Urinary bladder (tissue), 3 donors: ENCODE measurements at regions not wholly inside any gene's neighbourhood (a gene's known extent, or its start where the extent isn't known, plus 50 kb on each side); places are given as distances from the start of the nearest gene placed in this dataset.
"Not testable (repeated sequence)": the region's sequence is repeated elsewhere in the genome, so short reads cannot be mapped to it uniquely, and the experiment has no call there.

Experiments
- DNase-seq: peaks from one replicate; pipeline ENCODE4 v3.0.0-alpha.2; 2015; ENCODE audit errors: extremely low spot score
- H3K27ac ChIP-seq: one replicate; pipeline ENCODE4 v1.5.1; 2013; ENCODE audit warnings: low read depth, mild to moderate bottlenecking, moderate library complexity
- H3K36me3 ChIP-seq: one replicate; pipeline ENCODE4 v1.6.1; 2013; ENCODE audit warnings: mild to moderate bottlenecking, moderate library complexity; ENCODE audit not compliant: insufficient read depth
- H3K4me1 ChIP-seq: one replicate; pipeline ENCODE4 v1.6.1; 2013; ENCODE audit warnings: mild to moderate bottlenecking, moderate library complexity; ENCODE audit not compliant: insufficient read depth
- H3K4me3 ChIP-seq: one replicate; pipeline ENCODE4 v1.5.1; 2013; ENCODE audit warnings: low read depth, low read length
- WGBS: extraction: QIAGEN DNeasy Blood & Tissue Kit; methylation state at CpG from one replicate; pipeline ENCODE4 v1.1.7; 2013; 5-methylcytosine and 5-hydroxymethylcytosine counted together
- donor health status: healthy with polysubstance abuse.
- donor health status: healthy.

DNA sequence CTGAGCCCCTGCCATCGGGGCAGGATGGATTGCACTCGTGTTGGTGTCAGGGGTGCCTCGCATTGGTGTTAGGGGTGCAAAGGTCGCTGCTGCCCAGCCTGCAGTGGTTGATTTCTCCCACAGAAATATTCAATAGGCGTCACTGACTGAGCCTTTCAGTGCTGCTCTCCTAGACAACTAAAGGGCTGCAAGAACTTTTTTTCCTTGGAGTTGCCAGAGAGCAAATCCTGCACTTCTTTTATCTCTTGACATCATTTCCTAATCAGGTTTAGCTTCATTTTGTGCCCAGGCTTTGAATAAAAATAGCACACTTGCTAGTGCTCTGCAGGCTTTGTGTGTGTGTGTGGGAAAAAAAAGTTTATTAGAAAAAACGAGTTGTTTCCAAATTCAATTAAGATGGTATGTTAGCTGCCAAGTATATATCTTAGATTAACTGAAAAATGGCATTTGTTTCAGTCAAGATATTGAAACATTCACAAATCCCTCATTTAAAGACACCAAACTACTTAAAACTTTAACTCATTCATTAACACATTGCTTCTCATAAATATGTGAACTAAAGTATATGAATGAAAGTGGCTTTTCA, 125.6 kb downstream of the SOCS6 start:
- WGBS = 39% methylated on average over 6 of the region's 6 CpGs
- no peak overlapping the region for H3K27ac ChIP-seq
- no peak for DNase-seq
- H3K4me3 ChIP-seq = no peak overlapping the region
- no peaks in the 10 kb centered on the region for H3K36me3 ChIP-seq
- H3K4me1 ChIP-seq = no peaks in the 10 kb centered on the region

DNA sequence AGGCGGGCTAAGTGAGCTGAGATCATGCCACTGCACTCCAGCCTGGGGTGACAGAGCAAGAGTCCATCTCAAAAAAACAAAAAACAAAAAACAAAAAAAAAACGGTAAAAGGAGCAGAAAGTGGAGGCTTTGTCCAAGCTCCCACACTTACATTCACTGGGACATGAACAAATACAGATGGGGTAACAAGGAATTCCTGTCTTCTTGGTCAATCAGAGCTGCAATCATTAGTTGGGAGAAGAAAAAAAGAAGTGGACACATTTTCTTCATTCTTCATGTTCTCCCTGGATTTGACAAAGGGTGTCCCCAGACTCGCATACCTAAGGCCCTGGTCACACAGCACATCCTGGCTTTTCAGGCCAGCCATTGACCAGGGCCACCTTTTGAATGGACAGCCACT, 124.6 kb downstream of the SOCS6 start:
- H3K4me1 ChIP-seq = no peaks in the 10 kb centered on the region
- 95% methylated on average over 3 of the region's 3 CpGs for WGBS
- no peak overlapping the region for H3K27ac ChIP-seq
- no peak for DNase-seq
- H3K36me3 ChIP-seq = no peaks in the 10 kb centered on the region
- H3K4me3 ChIP-seq = no peak overlapping the region

DNA sequence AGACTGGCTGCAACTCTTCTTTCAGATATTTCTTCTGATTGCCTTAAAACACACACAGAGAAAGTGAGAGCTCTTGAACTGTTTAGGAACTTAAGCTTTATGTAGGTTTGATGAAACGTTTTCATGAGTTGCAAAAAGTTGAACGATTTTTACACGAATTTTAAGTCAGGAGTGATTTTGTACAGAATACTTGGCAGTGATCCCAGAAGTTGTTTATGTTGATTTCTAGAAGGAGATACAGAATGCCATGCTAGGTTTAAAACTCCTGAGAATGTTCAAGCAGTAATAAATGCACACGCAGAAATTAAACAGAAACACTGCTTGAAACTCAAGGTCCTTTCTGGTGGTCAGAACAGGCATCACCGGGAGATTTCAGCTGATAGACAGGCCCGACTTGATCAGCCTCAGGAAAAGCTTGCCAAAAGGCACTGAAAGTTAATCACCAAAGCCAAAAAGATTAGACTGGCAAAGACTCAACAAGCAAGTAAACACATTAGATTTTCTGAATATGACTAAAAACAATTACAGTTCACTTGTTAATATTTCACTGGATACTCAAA, 123.1 kb downstream of the SOCS6 start:
- H3K4me1 ChIP-seq = no peaks in the 10 kb centered on the region
- H3K27ac ChIP-seq = no peak overlapping the region
- H3K4me3 ChIP-seq = no peak overlapping the region
- no peaks in the 10 kb centered on the region for H3K36me3 ChIP-seq
- WGBS = 19% methylated on average over 6 of the region's 6 CpGs
- no peak for DNase-seq

DNA sequence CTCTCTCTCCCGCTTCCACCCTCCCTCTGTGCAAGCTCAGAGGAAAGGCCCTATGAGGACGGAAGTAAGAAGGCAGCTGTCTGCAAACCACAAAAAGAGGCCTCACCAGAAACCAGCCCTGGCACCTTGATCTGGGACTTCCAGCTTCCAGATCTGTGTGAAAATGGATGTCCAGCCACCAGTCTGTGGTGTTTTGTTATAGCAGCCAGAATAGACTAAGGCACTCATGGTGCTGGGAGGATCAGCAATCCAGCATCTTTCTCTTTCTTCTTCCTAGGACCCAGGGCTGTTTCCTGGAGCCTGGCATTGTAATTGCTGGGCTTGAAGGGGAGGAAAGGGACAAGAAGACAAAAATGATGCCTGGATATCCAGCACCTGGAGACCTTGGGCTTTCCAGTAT, 122.5 kb downstream of the SOCS6 start:
- Histone ChIP-seq H3K4me1 (no peaks in the 10 kb centered on the region), H3K4me3 (no peak overlapping the region), H3K36me3 (no peaks in the 10 kb centered on the region), H3K27ac (no peak overlapping the region)
- DNase-seq = no peak
- WGBS = 94% methylated on average over 2 of the region's 2 CpGs

DNA sequence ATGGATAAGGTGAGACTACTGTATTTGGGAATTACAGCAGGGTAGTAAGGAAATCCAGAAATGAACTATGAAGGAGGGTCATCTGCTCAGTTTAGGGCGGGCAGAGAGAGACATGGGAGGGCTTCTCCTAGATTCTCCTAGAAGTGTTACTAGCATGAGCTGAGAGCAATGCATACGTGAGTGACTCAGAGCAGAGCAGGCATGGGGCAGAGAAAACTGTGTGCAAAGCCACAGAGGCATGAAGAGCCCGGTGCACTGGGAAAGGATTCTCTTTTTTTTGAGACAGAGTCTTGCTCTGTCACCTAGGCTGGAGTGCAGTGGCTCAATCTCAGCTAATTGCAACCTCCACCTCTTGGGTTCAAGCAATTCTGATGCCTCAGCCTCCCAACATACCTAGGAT, 116.2 kb downstream of the SOCS6 start:
- Histone ChIP-seq H3K4me3 (no peak overlapping the region), H3K36me3 (no peaks in the 10 kb centered on the region), H3K27ac (no peak overlapping the region), H3K4me1 (no peaks in the 10 kb centered on the region)
- 85% methylated on average over 3 of the region's 3 CpGs for WGBS
- DNase-seq = no peak

DNA sequence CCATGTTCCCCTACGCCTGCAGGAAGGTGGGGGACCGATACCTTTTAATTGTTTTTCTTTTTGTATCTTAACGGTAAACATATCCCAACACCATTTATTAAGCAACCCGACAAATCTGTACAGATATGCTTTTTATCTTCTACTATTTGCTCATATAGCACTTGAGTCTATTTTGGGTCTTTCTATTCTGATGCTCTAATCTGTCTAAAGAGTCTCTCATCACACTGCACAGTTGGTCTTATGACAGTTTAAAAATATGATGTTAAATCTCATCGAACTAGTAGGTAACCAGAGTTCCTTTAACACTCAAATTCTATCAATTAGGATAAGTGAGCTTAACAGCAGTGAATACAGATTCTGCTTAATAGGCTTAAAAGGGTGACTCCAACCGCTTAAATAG, 111.6 kb downstream of the SOCS6 start:
- DNase-seq = no peak
- 85% methylated on average over 6 of the region's 6 CpGs for WGBS
- H3K4me3 ChIP-seq = no peak overlapping the region
- H3K4me1 ChIP-seq = no peaks in the 10 kb centered on the region
- no peaks in the 10 kb centered on the region for H3K36me3 ChIP-seq
- H3K27ac ChIP-seq = no peak overlapping the region

DNA sequence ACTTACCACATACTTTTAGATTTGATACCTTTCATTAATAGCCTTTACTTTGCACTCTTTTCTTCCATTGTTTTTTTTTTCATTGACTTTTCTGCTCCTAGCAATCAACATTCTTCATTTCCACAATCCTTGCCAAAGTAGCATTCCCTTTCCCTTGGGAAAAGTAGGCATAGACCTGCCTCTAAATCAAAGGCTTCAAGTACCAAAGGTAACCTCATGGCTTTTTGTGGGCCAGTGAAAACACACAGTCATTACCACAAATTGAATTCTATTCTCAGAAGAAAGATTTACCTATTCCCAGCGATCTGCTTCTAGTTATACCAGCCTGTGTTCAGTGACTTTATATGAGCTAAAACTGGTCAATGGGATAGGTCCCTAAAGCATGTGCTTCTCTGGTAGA, 109.2 kb downstream of the SOCS6 start:
- Histone ChIP-seq H3K36me3 (no peaks in the 10 kb centered on the region), H3K27ac (no peak overlapping the region), H3K4me1 (no peaks in the 10 kb centered on the region), H3K4me3 (no peak overlapping the region)
- 90% methylated on average over 1 of the region's 1 CpG for WGBS
- DNase-seq = no peak

DNA sequence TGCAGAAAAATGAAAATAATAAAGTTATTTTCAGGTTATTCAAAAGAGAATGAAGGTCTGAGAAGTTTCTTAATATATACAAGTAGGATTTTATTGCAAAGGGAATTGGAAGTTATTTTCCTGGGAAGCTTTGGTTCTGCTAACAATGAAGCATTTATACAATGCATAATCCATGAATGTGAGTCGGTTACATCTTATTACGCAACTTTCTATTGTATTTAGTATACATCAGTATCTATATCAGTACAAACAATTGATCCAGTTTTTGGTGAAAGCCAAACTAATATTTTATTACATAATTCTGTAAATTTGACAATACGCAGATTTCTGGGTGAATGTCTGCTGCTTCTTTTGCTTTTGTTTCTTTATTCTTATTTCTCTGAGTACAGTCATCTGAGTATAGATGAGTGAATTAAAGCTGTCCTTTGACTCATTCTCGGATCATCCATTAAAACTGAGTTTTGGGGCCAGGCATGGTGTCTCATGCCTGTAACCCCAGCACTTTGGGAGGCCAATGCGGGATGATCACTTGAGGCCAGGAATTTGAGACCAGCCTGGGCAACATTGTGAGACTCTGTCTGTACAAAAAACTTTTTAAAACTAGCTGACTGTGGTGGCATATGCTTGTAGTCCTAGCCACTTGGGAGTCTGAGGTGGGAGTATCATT, 108.5 kb downstream of the SOCS6 start:
- no peaks in the 10 kb centered on the region for H3K36me3 ChIP-seq
- H3K27ac ChIP-seq = no peak overlapping the region
- no peaks in the 10 kb centered on the region for H3K4me1 ChIP-seq
- DNase-seq = no peak
- WGBS = 91% methylated on average over 5 of the region's 5 CpGs
- H3K4me3 ChIP-seq = no peak overlapping the region

DNA sequence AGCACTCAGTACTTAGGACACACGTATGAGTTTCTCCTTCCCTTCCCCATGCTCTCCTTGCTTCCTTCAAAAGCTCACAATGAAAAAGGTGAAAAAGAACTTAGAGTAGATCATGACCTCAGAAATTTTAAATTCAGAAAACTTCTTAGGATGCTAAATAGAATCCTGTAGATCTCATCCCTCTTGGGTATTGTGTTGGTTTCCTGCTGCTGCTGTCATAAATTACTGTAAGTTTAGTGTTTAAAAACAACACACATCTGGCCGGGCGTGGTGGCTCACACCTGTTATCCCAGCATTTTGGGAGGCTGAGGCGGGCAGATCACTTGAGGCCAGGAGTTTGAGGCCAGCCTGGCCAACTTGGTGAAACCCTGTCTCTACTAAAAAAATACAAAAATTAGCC, 106.9 kb downstream of the SOCS6 start:
- not testable (repeated sequence) for DNase-seq, H3K4me1 ChIP-seq, H3K4me3 ChIP-seq, H3K36me3 ChIP-seq, H3K27ac ChIP-seq
- WGBS = 77% methylated on average over 4 of the region's 4 CpGs

DNA sequence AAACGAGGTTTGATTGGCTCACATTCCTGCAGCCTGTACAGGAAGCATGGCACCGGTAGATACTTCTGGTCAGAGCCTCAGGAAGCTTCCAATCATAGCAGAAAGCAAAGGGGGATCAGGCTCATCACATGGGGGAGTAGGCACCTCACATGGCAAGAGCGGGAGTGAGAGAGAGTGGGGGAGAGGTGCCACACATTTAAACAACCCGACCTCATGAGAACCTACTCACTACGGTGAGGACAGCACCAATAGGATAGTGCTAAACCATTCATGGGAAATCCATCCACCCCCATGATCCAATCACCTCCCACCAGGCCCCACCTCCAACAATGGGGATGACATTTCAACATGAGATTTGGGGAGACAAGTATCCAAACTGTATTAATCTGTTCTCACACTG, 105.8 kb downstream of the SOCS6 start:
- DNase-seq = no peak
- no peaks in the 10 kb centered on the region for H3K36me3 ChIP-seq
- H3K4me1 ChIP-seq = no peaks in the 10 kb centered on the region
- no peak overlapping the region for H3K27ac ChIP-seq
- no peak overlapping the region for H3K4me3 ChIP-seq
- 93% methylated on average over 5 of the region's 5 CpGs for WGBS

DNA sequence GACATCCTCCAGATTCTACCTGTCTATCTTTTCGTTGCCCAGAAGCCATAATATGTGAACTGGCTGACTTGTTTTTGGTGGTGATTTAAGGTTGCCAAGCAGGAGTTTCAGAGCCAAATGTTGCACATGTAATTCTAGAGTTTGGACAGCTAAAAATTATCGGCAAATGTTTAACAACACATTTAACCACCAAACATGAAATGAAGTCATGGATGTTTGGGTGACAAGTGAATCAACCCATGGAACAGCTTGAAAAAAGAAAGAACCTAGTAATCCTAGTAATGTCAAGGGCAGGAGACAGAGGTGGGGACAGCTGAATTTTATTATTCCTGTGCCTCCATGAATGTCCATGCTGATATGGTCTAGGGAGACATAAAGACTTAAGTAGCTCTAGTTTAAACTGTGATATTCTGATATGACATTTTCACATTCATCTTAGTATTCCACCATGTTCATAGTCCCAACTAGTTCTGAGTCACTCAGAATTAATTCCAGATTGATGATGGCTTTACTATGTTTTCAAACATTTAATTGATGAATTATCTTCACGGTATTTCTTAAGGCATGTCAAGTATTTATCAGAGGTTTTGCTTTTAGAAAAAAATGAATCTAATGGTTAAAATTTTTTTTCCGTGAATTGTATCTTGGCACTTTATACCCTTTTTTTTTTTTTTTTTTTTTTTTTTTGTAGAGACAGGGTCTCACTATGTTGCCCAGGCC, 101.7 kb downstream of the SOCS6 start:
- Histone ChIP-seq H3K4me1 (no peaks in the 10 kb centered on the region), H3K36me3 (no peaks in the 10 kb centered on the region), H3K27ac (no peak overlapping the region), H3K4me3 (no peak overlapping the region)
- 70% methylated on average over 4 of the region's 4 CpGs for WGBS
- DNase-seq = no peak

DNA sequence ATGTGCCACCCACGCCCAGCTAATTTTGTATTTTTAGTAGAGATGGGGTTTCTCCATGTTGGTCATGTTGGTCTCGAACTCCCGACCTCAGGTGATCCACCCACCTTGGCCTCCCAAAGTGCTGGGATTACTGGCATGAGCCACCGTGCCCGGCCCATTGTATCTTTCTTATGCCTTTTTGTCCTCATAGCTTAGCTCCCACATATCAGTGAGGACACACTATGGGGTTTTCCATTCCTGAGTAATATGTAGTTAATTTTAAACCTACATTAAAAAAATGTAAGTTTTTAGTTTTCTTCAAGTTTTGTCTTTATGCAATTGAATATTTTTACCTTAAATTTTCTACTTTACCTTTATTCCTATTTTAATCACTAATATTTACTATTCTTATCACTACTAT, 100.2 kb downstream of the SOCS6 start:
- 94% methylated on average over 5 of the region's 5 CpGs for WGBS
- H3K4me1 ChIP-seq, H3K36me3 ChIP-seq, H3K27ac ChIP-seq, DNase-seq, H3K4me3 ChIP-seq: not testable (repeated sequence)

DNA sequence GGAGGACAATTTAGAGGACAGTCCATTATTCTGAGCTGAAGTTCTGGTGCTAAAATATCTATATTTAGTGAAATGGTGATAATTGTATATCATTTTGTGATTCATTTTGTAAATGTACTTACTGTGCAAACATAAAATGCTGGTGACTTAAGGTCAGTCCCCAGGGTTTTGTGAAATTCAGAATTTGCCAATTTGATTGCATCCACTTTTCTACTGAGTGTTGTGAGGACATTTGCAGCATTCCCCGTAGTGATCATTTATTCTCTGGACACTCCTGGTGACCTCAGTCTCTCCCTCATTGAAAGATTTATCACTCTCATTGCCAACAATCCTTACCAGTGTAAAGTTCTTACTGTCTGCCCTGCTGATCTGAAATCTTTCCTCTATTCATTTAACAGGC, 98.2 kb downstream of the SOCS6 start:
- DNase-seq = no peak
- Histone ChIP-seq H3K4me3 (no peak overlapping the region), H3K4me1 (no peaks in the 10 kb centered on the region), H3K27ac (no peak overlapping the region), H3K36me3 (no peaks in the 10 kb centered on the region)
- WGBS = 84% methylated on average over 1 of the region's 1 CpG

DNA sequence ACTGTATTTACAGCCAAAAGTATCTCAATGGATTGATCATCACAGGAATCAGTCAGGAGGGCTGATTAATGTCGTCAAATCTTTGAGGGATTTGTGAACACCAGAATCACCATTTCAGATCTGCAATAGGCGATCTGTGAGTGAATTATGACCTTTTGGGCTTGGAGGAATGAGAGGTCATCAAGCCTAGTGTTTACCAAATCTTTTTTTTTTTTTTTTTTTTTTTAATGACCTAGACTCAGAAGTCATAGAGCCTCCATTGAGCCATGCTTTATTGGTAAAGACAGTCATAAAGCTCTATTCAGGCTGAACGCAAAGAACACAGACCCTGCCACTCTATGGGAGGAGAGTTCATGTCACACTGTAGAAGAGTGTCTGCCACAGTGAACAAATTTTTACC, 97.7 kb downstream of the SOCS6 start:
- H3K4me3 ChIP-seq = no peak overlapping the region
- 84% methylated on average over 3 of the region's 3 CpGs for WGBS
- H3K4me1 ChIP-seq = no peaks in the 10 kb centered on the region
- H3K27ac ChIP-seq = no peak overlapping the region
- H3K36me3 ChIP-seq = no peaks in the 10 kb centered on the region
- no peak for DNase-seq
